ENCODE measurements at regions not wholly inside any gene's neighbourhood (a gene's known extent, or its start where the extent isn't known, plus 50 kb on each side); places are given as distances from the start of the nearest gene placed in this dataset.

DNA sequence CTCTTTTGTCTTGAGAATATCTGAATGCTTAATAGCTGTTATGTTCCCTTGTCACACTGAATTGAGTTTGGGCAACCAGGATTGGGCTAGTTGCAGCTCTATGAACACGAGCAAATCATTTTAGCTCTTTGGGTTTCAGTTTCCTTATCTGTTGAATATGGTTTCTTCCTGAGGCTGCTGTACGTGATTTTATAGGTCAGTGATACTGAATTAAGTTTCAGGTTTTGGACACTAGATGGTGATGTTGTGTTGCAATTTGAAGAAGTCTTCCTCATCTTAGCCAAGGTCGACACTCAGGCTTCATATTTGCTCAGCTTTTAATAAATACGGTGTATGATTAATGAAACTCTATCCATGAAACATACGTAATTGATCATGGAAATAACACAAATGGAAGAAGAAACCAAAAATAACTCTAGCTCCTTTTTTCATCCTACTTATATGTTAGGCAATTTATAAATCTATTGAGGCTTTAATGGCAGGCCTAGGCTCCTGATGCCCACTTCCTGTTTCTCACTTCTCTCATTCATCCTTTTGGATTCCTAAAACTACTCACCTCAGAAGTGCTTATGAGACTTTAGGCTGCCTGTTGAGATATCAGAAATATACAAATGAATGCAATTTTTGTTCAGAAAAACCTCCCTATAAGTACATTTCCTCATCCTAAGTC, 354.1 kb upstream of the MAP3K7 start:
- no peak for DNase-seq
- no peak overlapping the region for H3T11ph ChIP-seq (ENCODE audit: low read length)
- no peak overlapping the region for H2AFZ ChIP-seq (ENCODE audit: low read length)
- H4K8ac ChIP-seq (replicated peaks; ENCODE audit: insufficient read length, low read depth, low read length): no peak overlapping the region
- no peaks in the 10 kb centered on the region for H3K23me2 ChIP-seq (ENCODE audit: insufficient read length, low read depth, low read length, poor library complexity, severe bottlenecking)
- H3K27ac ChIP-seq (ENCODE audit: insufficient read length, low read depth, low read length): no peak overlapping the region
- no peaks in the 10 kb centered on the region for H4K20me1 ChIP-seq (ENCODE audit: control insufficient read depth, insufficient read depth, insufficient read length)
- H3K4me1 ChIP-seq (ENCODE audit: insufficient read depth, low read length): no peaks in the 10 kb centered on the region
- no CpG with 5 or more reads among the region's 5 CpGs for WGBS (ENCODE audit: extremely low coverage, insufficient read length, low lambda C conversion rate)
- no peak overlapping the region for H2AK5ac ChIP-seq (ENCODE audit: insufficient read length, low read length)
- no peak overlapping the region for H3K9ac ChIP-seq (ENCODE audit: extremely low read depth, insufficient read length, low read length)
- H3K27me3 Mint-ChIP-seq (ENCODE audit: low read depth): no peaks in the 10 kb centered on the region; the same call in 1 of the 2 replicates
- no peak overlapping the region for H4K91ac ChIP-seq (ENCODE audit: insufficient read length, low read depth, low read length)
- no peak overlapping the region for H3K18ac ChIP-seq (ENCODE audit: insufficient read length, low read depth, low read length)
- no peak overlapping the region for H3K4me2 ChIP-seq (ENCODE audit: insufficient read depth, insufficient read length, low read length)
- H2BK120ac ChIP-seq (ENCODE audit: low read depth, low read length, poor library complexity, severe bottlenecking): no peak overlapping the region
- H3K14ac ChIP-seq (ENCODE audit: insufficient read depth, low read length): no peak overlapping the region
- H3K36me3 Mint-ChIP-seq (ENCODE audit: insufficient read depth in 1 of 3, low read depth in 3 of 3): no peaks in the 10 kb centered on the region
- H3K9me3 ChIP-seq (ENCODE audit: control insufficient read depth, low read depth, low read length): no peaks in the 10 kb centered on the region
- H4K5ac ChIP-seq (ENCODE audit: insufficient read length, low read depth, low read length): no peak overlapping the region
- no peaks in the 10 kb centered on the region for H3K27me3 ChIP-seq (ENCODE audit: insufficient read depth, low read length)
- no peak overlapping the region for H2BK20ac ChIP-seq (ENCODE audit: low read depth, low read length, poor library complexity, severe bottlenecking)
- H3K23ac ChIP-seq (ENCODE audit: insufficient read length, low read depth, low read length): no peak overlapping the region
- no peaks in the 10 kb centered on the region for H3K9me3 Mint-ChIP-seq
- H2BK12ac ChIP-seq (ENCODE audit: insufficient read length, low read depth, low read length): no peak overlapping the region
- no peak overlapping the region for H3K27ac Mint-ChIP-seq
- H2BK5ac ChIP-seq (ENCODE audit: insufficient read length, low read length): no peak overlapping the region
- H3K79me2 ChIP-seq (ENCODE audit: insufficient read depth, low read length): no peaks in the 10 kb centered on the region
- H3K4me3 Mint-ChIP-seq: no peak overlapping the region
- H3K56ac ChIP-seq (ENCODE audit: insufficient read length, low read depth, low read length): no peak overlapping the region
- H3K79me1 ChIP-seq (ENCODE audit: insufficient read depth, low read depth, low read length, poor library complexity, severe bottlenecking): no peaks in the 10 kb centered on the region
- peaks cover 4 to 14% of the 10 kb centered on the region in 2 experiments; a peak in 2 of 4 replicates for H3K4me1 Mint-ChIP-seq
- no peak overlapping the region for H3K4ac ChIP-seq (ENCODE audit: low read depth, low read length)
- TF ChIP-seq, protein P1, sequence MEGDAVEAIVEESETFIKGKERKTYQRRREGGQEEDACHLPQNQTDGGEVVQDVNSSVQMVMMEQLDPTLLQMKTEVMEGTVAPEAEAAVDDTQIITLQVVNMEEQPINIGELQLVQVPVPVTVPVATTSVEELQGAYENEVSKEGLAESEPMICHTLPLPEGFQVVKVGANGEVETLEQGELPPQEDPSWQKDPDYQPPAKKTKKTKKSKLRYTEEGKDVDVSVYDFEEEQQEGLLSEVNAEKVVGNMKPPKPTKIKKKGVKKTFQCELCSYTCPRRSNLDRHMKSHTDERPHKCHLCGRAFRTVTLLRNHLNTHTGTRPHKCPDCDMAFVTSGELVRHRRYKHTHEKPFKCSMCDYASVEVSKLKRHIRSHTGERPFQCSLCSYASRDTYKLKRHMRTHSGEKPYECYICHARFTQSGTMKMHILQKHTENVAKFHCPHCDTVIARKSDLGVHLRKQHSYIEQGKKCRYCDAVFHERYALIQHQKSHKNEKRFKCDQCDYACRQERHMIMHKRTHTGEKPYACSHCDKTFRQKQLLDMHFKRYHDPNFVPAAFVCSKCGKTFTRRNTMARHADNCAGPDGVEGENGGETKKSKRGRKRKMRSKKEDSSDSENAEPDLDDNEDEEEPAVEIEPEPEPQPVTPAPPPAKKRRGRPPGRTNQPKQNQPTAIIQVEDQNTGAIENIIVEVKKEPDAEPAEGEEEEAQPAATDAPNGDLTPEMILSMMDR (conservative IDR thresholded peaks at IDR 0.05): peak; percentile 77
- H2BK15ac ChIP-seq (ENCODE audit: low read depth, low read length): no peak overlapping the region

Measured in H9 (cell line).